NCI-H1092 treated with DMSO at 0.1 percent for 48 hours (cell line): ENCODE measurements at regions not wholly inside any gene's neighbourhood (a gene's known extent, or its start where the extent isn't known, plus 50 kb on each side); places are given as distances from the start of the nearest gene placed in this dataset.

ENCODE experiments used
- DNase-seq: peaks from one replicate; lab custom pipeline; 2025; lab: John Stamatoyannopoulos, UW

GRCh38 chr9:90098408-90098807 lies 493.6 kb downstream of the GADD45G start:
- no peak for DNase-seq

- DNase-seq = peak; percentile 59
Measured at GRCh38 chr9:90099262-90099963, 494.6 kb downstream of the GADD45G start.

DNA sequence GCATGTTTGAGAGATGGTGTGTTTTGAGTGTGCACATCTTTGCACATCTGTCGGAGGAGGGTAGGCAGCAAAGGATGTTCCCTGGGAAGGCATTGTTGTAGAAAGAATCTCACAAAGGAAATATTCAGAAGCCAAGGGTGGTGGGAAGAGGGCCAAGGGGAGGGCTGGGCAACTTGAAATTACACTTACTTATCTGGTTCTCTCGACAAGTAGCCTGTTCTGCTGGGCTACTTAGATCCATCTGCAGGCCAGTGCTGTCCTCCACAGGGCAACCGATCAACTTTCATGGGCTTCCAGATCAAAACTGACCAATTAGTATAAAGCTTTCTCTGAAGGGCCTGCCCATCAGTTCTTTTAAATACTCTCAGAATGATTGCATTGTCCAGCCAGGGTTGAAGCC lies 495.2 kb downstream of the GADD45G start:
- no peak for DNase-seq

DNA sequence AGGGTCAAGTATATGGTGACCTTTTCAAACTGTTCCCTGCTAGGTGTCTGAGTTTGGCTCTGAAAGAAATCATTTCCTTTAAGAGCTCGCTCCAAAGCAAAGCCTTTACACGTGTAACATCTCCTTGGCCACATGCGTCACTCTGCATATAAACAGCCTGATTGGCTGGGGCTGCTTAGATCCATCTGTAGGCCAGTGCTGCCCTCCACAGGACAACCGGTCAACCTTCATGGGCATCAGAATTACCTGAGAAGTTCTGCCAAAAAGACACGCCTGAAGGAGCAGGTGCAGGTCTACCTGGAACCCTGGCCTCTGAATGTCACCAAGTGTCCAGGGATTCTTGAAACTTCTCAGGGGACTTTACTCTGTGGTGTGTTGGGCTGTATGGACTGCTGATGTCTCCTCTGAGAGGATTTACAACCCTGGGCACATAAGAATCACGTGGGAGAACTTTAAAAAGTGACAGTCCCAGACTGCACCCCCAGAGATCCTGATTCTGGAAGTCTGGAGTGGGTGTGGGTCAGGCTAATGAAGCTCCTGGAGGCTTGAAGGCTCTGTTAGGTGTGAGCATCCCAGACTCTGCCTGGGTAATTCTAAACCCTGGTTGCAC lies 497.6 kb downstream of the GADD45G start:
- DNase-seq = peak; percentile 88

DNA sequence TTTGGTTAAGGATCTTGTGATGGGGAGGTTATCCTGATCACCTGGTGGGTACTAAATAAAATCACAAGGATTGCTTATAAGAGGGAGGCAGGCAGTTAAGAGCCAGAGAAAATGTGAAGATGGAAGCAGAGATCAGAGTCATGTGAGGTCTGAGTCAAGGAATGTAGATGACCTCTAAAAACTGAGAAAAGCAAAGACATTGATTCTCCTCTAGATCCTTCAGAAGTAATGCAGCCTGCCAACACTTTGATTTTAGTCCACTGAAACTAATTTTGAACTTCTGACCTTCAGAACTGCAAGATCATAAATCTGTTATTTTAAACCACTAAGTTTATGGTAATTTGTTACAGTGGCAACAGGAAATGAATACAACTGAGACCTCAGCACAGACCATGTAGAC lies 499.0 kb downstream of the GADD45G start:
- DNase-seq = no peak

GRCh38 chr9:90105773-90106172 lies 501.0 kb downstream of the GADD45G start:
- DNase-seq = no peak

DNA sequence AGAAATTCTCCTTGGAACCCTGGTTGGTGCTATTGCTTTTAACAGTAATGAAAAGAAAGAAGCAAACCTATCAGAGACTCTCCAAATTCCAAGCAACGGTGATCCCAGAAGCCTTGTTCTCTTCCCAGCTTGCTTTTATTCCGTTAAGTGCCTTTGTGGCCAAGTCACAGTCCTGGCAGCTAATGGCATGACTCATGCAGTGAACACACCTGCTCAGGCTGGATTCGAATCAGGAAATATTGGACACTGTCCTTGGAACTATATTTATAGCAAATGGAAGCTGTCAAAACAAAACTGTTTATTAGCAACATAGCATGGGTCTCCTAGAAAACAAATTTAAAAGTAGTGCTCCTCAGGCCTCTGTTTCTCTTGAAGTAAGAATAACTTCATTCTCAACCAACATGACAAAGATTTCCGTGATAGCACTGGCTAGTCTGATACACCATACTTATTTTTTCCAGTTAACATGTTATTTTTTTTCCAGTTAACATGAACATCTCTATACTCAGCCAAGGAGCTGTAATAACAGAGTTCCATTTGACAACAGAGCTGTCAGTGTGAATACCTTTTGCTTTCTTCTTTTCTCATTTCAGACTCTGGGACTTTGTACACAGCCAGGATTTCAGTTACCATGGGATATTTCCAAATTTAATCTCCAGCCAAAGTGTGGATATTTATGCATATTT lies 502.4 kb downstream of the GADD45G start:
- peak; percentile 85 for DNase-seq

- DNase-seq = no peak
Measured at GRCh38 chr9:90107726-90108655, 503.2 kb downstream of the GADD45G start.

- DNase-seq = no peak
Measured at GRCh38 chr9:90112788-90113187, 508.0 kb downstream of the GADD45G start.

DNA sequence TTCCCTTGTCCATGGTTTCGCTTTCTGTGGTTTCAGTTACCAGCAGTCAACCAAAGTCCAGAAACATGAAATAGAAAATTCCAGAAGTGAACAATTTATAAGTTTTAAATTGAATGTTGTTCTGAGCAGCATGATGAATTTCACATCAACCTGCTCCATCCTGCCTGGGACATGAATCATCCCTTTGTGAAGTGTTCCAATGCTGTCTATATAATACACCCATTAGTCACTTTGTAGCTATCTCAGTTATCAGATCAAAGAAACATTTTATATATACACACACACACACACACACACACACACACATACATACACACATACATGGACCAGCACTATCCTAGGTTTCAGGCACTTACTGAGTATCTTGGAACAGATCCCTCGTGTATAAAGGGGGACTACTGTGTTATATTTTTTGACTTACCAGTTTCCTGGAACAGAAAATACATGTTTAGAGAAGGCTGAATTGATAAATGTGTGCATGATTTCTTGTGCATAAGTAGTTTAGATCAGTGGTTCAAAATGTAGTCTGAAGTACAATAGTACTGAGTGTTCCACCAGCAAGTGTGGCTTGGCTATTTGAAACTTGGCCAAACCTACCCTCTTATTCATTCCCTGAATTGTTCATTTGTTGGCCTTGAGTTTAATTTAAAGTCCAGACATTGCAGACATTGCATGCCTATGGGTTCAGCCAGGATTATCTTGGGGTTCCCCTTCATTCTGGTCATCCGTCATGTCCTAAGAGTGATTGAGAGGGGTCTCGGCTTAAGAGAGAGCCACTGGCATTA lies 510.0 kb downstream of the GADD45G start:
- DNase-seq = no peak

DNA sequence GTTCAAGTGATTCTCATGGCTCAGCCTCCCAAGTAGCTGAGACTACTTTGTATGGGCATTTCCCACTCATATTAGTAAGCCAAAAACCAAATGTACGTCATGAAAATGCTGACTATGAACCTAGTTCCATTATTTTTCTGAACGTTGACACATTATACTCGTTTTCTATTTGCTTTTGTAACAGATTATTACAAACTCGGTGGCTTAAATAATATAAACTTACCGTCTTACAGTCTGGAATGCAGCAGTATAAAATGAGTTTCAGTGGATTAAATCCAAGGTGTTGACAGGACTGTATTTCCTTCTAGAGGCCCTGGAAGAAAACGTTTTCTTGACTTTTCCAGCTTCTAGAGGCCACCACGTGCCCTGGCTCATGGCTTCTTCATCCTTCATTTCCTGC lies 517.0 kb downstream of the GADD45G start:
- no peak for DNase-seq

GRCh38 chr9:90124961-90125360 lies 517.7 kb downstream of the DIRAS2 start:
- peak; percentile 88 for DNase-seq

GRCh38 chr9:90127923-90128322 lies 514.7 kb downstream of the DIRAS2 start:
- no peak for DNase-seq

GRCh38 chr9:90128587-90129190 lies 513.9 kb downstream of the DIRAS2 start:
- DNase-seq = no peak

DNA sequence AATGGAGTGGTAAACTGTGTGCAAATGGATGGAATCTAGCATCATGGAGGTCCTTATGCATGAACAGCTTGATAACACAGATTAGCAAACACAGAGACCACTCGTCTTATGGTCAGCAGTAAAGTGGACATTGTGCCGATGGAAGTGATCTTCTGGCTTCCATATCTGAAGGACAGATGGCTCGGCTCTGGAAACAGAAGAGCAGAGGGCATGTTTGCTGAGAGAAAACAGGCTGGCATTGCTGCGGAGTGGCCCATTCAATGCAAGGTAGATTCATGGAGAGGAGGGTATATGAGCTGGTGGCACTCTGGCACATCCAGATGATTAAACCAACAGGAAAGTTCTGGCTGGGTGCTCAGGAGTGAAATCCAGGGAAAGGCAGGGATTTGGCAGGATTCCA lies 513.2 kb downstream of the DIRAS2 start:
- no peak for DNase-seq

DNA sequence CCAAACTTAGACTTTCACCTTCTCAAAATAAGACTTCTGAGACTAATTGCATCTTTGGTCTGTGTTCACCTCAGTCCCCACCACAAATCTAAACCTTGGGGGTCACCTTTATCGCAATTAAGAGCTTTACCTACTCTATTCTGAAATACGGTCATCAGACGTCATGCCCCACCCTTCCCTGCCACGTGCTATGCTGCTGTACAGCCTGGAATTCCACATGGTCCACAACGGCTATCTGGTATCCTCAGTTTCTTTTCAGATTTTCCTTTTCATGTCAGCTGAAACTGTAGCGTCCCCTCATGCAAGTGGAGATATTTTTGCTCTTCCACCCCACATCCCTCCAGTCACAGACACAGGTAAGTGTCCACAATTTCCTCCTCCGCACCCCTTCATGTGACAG lies 511.1 kb downstream of the DIRAS2 start:
- DNase-seq = no peak

DNA sequence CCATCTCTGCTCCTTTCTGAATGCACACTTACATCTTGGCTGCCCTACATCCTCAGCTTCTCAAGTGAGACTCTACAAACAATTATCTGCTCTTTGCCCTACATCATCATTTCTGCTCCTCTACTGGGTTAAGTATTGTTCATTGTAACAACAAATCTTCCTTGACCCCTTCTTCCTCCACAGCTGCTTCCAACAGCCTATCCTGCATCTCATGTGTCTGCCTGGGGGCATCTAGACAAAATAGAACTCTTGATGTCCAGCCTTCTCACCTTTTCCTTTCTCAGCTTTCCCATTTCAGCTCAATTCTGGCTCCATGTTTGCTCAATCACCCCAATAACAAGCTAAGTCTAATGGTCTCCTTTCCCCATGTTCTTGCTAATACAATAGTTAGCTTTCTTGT lies 509.8 kb downstream of the DIRAS2 start:
- DNase-seq = no peak

DNA sequence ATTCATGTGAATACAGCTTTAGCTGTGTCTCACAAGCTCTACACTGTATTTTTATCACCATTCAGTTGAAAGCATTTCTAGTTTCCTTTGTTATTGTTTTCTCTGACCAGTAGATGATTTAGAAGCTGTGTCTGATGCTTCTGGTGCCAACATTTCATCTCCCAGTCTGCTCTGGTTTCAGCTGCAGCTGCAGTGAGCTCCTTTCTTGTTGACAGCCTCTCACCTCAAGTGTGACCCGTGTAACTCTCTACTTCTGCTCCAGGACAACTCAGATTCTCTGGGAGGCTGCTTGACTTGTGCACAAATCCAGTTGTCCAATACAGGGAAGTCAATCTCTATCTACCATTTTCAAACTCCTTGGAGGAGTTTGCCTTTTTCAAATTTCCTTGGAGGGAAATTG lies 504.8 kb downstream of the DIRAS2 start:
- peak; percentile 66 for DNase-seq

DNA sequence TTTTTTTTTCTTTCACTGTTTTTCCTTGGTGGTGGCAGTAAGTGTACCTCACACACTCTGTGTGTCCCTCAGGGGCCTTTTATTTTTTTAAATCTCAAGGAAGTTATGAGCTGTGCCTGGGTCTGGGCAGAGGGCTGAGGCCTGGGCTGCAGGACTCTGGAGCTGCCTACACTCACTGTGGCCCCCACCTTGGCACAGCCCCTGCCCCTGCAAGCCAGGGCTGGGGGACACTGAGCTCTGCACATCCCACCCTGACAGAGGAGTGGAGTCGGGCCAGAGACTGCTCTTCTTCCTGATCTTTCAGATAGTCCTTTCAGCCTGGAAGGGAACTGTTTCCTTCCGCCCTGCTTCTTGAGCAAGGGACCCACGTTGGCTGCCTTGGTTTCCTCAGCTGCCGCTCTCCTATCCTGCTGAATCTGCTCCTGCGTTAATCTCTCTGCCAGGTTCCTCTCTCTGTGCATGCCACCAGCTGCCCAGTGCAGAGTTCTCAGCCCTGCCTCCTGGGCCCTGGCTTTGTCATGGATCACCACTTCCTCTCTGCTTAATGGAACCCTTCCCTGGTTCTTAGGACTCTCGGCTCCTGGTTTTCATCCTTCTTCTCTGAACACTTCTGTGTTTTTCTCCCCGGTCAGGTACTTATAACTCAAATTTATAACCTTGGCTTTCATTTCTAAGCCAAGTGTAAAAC lies 502.3 kb downstream of the DIRAS2 start:
- no peak for DNase-seq

GRCh38 chr9:90141723-90142122 lies 500.9 kb downstream of the DIRAS2 start:
- DNase-seq = peak; percentile 78
